GM18868 (cell line): ENCODE measurements at regions not wholly inside any gene's neighbourhood (a gene's known extent, or its start where the extent isn't known, plus 50 kb on each side); places are given as distances from the start of the nearest gene placed in this dataset.

ENCODE experiments used
- ATAC-seq: cut with Tn5 transposase; IDR thresholded peaks from one replicate; pipeline ENCODE4 v1.9.1; 2021; ENCODE audit warnings: mild to moderate bottlenecking, moderate library complexity; ENCODE audit not compliant: unreplicated experiment

GRCh38 chr22:49613108-49613507, 214.6 kb downstream of the BRD1 start:
- ATAC-seq, result no peak

GRCh38 chr22:49609207-49609876, 218.3 kb downstream of the BRD1 start:
- ATAC-seq, result no peak

GRCh38 chr22:49608660-49609059, 219.0 kb downstream of the BRD1 start:
- ATAC-seq, result no peak

- ATAC-seq, result no peak
Measured at GRCh38 chr22:49608228-49608627, 219.4 kb downstream of the BRD1 start.

- no peak for ATAC-seq
Measured at GRCh38 chr22:49607821-49608220, 219.9 kb downstream of the BRD1 start.

- no peak for ATAC-seq
Measured at GRCh38 chr22:49606562-49607290, 220.9 kb downstream of the BRD1 start.

GRCh38 chr22:49604732-49605302, 222.9 kb downstream of the BRD1 start:
- ATAC-seq, result no peak

GRCh38 chr22:49603016-49603415, 224.7 kb downstream of the BRD1 start:
- ATAC-seq, result no peak

- ATAC-seq, result no peak
Measured at GRCh38 chr22:49602481-49602880, 225.2 kb downstream of the BRD1 start.

GRCh38 chr22:49601614-49602321, 225.9 kb downstream of the BRD1 start:
- no peak for ATAC-seq

GRCh38 chr22:49600891-49601431, 226.7 kb downstream of the BRD1 start:
- ATAC-seq, result no peak

- ATAC-seq, result no peak
Measured at GRCh38 chr22:49600468-49600867, 227.2 kb downstream of the BRD1 start.

- ATAC-seq, result no peak
Measured at GRCh38 chr22:49599691-49600455, 227.8 kb downstream of the BRD1 start.

GRCh38 chr22:49599039-49599438, 228.6 kb downstream of the BRD1 start:
- ATAC-seq, result no peak

- ATAC-seq, result no peak
Measured at GRCh38 chr22:49598338-49598737, 229.3 kb downstream of the BRD1 start.

GRCh38 chr22:49597428-49598039, 230.1 kb downstream of the BRD1 start:
- ATAC-seq, result no peak

- no peak for ATAC-seq
Measured at GRCh38 chr22:49595465-49596078, 232.1 kb downstream of the BRD1 start.

GRCh38 chr22:49594078-49594477, 233.6 kb downstream of the BRD1 start:
- ATAC-seq, result no peak

GRCh38 chr22:49593509-49593908, 234.2 kb downstream of the BRD1 start:
- ATAC-seq, result no peak
